GM18868 (cell line): ENCODE measurements at regions not wholly inside any gene's neighbourhood (a gene's known extent, or its start where the extent isn't known, plus 50 kb on each side); places are given as distances from the start of the nearest gene placed in this dataset.

Experiments used
- ATAC-seq: cut with Tn5 transposase; IDR thresholded peaks from one replicate; pipeline ENCODE4 v1.9.1; 2021; ENCODE audit warnings: mild to moderate bottlenecking, moderate library complexity; ENCODE audit not compliant: unreplicated experiment

DNA sequence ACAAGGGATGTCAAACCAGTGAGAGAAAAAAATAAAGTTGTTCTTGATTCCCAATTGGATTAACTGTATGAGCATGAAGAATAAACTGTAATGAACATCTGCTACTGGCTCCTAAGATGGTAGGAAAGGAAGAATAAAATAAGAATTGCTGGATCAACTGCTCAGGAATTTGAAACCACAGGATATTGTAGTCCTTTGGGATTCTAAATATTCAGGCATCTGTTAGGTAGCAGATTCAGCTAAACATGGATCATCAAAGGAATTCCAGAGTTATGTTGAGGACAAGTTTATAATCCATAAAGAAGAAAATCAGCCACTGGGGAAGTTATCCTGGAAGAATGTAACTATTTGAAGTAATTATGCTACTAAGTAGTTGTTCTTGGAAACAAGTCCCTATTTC is 65.8 kb downstream of the ISL1 start:
- ATAC-seq = no peak

DNA sequence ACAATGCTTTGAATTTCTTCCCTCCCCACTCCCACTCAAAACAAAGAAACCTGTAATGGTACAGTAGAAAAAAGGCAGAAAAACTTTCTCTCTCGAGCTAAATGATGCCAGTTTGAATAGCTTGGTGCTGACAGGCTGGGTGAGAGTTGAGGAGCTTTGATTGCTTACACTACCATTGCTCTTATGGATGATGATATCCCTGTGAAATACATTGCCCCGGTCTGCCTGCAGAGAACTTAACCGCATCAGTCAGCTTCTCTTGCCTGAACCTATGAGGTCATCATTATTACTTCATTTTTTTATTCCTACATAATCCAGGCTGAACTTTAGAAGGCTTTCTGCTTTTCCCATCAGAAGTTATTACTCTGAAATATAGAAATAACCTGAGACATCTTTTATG is 69.3 kb downstream of the ISL1 start:
- ATAC-seq = no peak

DNA sequence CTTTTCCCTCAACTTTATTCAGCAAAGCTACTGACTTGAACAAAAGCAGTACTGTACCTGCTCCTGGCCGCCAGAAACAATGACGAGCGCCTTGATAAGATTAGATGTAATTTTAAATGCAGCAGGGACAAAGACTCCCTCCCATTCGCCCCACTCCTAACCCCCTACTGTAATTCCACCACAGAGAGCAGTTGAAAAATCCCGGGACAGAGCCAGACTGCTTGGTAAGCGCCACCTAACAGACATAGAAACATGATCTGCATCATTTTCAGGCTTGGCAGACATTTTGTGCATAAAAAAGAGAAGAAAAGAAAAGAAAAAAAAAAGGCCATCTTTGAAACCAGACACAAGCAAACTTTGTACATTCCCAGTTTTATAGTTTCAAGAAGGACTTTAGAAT is 81.9 kb downstream of the ISL1 start:
- no peak for ATAC-seq

DNA sequence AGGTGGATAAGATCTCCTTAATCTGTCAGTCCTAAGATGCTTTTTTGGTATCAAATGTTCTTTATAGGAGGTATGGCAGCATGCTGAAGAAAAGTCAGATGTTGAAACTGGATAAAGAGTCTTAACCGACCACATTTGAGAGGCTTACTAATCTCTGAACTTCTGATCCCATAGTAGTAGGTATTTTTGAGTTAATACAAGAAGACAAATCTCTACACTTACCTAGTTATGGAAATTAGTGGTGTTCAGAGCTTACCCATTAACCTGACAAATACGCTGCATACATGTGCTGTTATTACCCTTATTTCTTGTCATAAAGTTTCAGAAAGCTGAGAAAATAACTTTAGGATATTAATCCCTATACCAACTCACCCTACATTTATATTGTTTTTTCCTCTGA is 83.0 kb downstream of the ISL1 start:
- ATAC-seq = no peak

DNA sequence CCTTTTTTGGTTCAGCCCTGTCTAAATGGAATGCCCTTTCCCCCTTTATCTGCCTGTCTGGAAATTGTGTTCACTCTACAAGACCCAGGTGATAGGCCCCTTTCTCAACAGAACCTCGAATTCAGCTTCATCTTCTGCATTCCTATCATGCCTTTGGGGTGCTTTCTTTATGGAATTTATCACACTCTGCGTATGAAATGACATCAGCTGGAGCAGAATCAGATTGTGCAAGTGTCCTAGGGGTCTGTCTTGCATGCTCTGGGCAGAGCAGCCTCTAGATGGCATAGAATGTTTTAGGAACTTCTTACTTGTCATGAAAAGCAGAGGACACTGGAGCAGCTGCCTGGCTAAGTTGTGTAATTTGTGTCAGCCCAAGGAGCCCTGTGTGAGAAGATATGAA is 84.9 kb downstream of the ISL1 start:
- no peak for ATAC-seq

DNA sequence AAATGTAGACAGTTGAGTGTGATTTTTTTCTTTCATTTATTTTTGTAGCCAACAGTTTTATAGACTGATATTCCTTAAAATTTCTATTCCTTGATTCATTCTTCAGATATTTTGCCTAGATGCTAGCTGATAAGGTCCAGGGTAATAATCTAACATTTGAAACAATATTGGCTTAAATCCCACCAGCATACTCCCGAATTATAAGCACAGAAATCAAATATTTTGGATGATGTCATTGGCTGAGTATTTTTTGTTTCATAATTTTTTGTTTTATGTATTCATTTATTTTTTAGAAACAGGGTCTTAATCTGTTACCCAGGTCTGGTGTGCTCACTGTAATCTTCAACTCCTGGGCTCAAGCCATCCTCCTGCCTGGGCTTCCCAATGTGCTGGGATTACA is 88.4 kb downstream of the ISL1 start:
- ATAC-seq = no peak

DNA sequence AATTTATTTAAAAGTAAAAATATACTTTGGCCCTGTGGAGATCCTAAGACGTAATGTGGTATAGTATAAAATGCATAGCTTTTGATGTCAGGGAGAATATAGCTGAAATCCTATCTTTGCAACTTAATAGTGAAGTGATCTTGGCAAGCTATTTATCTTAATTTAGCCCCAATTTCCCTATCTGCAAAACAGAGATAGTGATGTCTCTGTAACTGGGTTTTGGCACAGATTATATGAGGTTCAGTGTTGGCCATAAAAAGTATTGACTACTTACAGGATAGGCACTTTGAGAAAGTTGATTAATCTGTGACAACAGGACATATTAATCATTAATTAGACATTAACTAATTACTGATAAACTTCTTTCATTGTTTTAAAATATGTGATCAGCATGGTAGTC is 89.2 kb downstream of the ISL1 start:
- no peak for ATAC-seq

DNA sequence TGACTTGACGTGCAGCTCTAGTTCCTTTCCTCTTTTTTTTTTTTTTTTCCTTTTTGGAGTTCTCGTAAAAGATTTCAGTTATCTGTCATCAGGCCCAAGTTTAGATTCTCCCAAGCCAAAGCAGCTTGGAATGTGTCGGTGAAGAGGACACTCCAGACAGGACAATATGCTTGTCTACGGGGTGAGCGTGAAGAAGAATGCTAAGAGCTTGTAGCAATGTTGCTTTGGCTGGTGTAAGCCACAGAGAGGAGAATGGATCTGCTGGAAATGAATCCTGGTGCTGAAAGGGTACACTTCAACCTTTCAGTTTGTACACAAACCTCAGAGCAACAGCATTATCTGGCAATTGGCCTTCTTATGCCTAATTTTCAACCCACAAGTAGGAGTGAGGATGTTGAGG is 92.4 kb downstream of the ISL1 start:
- no peak for ATAC-seq

DNA sequence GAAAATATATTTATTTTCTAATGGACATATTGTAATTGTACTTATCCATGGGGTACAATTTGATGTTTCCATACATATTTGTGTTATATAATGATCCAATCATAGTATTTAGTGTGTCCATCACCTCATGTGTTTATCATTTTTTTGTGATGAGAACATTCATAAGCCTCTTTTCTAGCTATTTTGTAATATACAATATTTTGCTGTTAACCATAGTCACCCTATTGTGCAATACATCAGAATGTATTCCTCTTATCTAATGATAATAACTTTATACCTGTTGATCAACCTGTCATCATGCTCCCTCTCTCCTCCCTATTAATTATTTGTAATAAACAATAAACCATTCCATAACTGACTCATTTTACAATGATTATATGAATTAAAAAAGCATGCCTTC is 93.2 kb downstream of the ISL1 start:
- ATAC-seq = no peak

DNA sequence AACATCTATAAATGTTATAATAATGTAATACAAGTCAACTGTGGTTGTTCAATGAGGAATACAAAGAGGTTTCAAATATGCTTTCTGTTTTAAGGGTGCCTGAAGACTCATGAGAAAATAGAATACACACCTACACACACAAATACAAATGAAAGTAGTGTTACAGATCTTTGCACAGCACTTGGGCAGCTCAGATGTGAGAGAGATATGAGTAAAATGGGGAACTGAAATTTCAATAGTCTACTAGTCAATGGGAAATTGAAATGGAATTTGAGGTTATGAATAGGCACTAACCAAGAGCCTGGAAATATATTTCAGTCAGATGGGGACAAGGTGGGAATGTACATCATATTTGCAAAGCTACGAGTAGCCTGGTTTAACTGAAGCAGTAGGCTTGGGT is 96.6 kb downstream of the ISL1 start:
- peak; percentile 93 for ATAC-seq

DNA sequence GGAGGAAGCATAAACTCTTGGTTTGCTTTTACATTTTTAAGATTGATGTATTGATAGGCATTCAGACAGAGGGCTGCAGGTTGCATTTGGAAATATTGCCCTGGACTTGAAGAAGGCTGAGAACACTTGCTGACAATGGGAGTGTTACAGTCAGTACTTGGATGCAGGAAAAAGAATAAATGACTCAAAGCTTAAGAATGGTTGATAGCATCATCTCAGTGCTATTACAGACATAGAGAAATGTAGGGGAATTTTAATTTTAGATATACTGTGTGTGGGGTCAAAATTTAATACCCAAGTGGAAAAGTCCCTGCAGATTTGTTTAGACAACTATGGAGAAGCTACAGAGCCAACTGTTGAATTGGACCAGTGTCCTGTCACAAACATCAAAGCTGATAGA is 101.1 kb downstream of the ISL1 start:
- no peak for ATAC-seq

DNA sequence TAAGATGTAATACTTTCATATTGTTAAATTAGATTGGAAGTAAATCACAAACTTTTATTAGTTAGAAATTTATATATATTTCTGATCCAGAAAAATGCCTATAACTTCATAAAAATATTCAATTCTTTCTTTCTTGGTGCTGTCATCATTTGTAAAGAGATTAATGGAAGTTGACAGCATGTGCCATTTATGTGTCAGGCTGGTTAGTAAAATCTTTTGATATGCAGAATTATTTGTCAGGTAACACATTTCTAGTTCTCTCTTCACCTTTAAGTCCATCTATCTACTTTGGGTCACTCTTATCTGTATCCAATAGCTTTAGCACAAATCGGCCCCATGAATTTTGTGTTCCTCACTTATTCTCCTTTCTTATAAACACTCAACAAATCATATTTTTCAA is 102.9 kb downstream of the ISL1 start:
- no peak for ATAC-seq

DNA sequence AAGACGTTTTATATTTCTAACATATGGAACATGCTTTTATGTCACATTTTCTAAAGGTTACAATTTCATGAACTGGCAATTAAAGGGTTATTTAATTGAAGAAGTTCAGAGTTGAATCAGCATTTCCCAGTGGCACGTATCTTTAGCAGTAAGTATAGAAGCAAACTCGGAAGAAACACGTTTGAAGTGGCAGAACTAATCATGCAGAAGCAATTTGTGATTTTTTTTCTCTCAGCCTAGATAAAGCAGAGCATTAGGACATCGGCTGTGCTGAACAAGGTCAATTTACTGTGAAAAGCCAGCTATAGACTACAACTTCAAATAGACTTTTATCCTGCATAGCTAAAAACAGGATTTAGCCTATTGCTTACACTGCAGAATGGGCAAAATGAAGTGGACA is 104.7 kb downstream of the ISL1 start:
- ATAC-seq = no peak

DNA sequence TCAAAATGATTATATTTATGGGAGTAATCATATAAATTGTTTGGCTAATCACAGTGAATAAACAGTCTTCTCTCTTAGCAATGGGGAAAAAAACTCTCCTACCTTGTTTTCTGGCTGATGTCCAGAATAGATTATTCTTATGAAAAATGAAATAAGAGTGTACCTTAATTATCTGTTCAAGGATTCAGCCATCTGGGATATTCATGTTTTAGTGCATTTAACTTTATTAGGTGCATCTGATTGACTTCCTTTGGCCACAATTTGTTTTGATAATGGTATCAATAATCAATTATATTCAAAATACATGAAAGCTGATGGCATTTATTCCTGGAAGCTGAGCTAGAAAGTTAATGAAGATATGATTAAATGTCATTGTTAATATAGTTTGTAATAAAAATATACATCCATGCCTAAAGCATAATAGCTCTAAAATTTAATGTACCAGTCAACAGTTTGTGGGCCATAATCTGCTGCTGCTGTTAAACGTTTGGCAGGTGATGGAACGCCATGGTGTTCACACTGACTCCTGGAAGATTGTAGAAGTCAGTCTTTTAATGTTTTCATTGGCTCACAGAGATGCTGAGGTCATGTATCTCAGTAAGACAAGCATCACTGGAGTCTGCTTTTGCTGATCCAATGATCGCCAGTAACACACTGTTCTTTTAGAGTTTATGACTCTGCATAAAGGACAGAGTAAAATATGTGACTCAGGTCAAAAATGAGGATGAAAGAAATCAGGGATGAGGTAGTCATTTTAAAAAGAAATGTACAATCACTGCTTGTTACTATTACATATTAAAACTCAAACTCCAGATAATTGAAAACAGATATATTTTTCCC is 105.8 kb downstream of the ISL1 start:
- ATAC-seq = no peak

DNA sequence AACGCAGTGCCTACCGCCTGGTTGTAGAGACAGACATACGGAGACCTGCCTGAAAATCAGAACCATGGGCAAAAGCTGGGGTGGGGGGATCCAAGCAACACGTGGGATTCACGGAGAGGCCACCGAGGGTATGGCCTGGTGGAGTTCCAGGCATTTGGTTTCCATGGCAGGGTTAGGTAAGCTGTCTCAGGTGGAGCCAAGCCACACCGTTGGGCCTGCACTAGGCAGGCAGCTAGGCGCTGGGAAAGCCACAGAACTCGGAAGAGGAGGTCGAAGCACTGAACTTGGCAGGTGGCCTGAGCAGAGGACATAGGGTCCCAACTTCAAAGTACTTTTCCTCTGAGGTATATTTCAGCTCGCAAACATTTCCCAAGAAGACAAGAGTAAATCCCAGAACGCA is 111.6 kb downstream of the ISL1 start:
- ATAC-seq = no peak

DNA sequence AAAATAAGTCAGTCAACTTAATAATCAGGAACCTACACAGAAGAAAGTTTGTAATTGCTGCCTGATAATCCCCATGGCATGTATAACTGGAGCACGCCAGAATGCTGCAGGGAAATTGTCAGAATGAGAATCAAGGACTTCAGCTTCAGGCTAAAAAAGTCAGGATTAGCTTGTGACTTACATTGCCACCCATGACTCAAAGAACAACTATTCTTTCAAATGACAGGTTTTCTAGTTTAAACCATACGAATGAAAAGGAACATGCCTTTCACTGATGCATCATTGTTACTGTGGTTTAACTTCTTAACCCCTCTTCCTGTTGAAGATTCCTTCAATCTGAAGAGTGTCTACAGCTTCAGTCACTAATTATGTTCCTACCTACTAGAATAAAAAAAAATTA is 112.4 kb downstream of the ISL1 start:
- no peak for ATAC-seq

DNA sequence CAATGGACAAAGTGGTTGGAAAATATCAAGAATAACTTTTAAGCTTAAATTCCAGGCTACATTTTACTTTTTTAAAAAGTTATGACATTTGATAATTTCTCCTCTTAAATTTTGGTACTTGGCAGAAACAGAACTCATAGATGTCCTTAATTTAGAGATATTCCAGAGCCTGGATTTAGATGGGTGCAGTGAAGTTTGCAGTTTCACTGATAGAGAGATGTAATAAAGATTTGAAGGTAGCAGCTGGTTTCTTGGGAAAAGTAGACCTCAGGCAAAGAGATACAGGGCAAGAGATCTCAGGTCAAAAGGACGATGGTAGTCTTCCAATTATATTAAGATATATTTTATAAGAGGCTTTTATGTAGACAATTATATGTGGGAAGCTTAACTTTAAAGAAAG is 134.6 kb downstream of the ISL1 start:
- ATAC-seq = no peak

DNA sequence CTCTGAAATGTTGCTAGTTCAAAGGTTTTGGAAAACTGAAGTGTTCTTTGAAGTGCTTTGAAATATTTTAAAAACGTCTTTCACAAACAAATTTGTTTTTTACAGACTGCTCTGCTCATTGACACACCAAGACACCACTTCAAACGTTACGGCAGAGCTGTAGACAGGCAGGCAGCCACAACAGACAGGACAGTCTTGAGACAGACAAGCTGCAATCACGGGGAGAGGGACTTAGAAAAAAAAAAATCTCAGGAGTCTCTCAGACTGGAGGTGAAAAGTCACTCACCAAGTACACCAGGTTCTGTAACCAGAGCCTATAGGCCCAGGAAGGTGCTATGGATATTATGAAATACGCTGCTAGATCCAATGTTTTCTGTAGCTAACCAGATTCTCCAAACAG is 135.4 kb downstream of the ISL1 start:
- no peak for ATAC-seq

DNA sequence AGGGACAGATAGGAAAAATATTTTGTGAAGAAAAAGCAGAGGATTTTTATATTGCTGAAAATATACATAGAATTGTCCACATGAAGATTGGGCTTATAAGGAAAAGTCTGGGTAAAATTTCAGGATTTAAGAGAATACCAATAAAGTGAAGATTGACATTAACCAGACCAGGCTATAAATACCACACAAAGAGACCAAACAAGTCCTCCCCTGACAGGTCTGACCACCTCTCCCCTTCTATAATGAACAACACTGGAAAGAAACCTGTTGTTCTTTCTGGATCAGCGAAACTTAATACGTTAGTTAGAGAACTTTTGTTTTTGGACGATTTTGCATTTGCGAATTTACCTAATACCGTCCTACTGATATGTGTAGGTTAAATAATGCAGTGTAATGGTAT is 138.3 kb downstream of the ISL1 start:
- no peak for ATAC-seq

DNA sequence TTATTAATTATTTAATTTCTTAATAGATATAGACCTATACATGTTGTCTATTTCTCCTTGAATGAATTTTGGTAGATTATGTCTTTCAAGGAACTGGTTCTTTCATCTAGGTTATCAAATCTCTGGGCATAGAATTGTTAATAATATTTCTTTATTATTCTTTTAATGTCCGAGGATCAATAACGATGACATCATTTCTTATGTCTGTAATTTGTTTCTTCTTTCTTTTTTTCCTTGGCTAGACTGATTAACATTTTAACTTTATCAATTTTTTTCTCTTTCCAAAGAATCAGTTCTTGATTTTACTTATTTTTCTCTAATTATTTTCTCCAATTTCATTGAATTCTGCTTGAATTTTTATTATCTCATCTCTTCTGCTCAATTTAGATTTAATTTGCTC is 156.0 kb downstream of the ISL1 start:
- ATAC-seq = no peak

DNA sequence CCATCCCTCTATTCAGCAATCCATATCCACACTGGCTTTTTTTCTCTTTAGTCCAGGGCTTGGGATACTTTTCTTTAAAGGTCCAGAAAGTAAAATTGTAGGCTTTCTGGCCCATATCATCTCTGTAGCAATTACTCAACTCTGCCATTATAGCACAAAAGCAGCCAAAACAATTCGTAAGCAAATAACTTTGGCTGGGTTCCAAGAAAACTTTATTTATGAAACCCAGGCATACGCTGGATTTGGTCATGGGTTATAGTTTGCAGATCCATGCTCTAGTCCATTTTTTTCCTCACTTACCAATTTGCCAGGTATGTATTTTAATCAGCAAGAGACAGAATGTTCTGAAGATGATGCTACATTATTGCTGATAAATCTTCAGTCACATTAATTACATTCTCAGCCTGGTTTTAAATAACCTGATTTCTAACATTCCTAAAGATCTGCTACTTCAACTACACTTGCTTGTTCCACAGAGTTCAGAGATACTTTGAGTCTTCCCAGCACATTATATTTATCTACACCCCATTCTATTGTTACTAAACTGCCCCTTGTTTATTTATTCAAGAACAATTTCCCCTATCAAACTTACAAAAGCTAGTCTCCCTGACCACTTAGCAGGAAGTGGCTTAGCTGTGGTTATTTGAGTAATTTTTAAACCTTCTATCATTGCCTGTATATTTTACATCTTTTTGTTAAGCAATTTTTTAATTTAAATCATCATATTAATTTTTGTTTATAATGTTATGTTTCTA is 161.0 kb downstream of the ISL1 start:
- ATAC-seq = no peak

DNA sequence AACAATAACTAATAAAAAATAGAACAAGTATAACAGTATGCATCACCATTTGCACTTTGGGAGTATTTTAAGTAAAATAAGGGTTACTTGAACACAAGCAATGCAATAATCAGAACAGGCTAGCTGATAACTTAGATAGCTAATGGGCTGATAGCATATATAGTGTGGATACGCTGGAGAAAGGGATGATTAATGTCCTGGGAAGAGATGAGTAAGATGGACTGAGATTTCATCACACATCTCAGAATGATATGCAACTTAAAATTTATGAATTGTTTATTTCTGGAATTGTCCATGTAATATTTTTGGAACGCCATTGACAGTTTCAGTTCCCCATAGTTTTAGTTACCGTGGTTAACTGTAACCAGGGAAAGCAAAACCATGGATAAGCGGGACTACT is 173.6 kb downstream of the ISL1 start:
- no peak for ATAC-seq

DNA sequence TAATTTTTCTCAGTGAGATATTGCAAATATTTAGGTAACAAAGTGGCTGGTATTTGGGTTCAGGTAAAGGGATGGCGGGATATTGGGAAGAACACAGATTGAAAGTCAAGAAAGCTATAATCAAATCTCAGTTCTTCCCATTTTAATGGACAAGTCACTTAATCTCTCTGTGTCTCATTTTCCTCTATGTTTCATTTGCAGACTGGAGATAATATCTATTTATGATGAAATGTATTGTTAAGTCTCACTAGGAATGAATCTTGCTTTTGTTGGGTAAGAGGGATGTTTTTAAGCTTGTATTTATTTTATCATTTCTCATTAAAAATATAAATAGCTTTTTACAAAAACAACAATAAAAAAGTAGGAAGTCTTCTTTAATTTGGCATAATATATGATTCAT is 175.4 kb downstream of the ISL1 start:
- no peak for ATAC-seq
